ENCODE measurements at regions not wholly inside any gene's neighbourhood (a gene's known extent, or its start where the extent isn't known, plus 50 kb on each side); places are given as distances from the start of the nearest gene placed in this dataset.

- H4K20me1 ChIP-seq (ENCODE audit: insufficient read depth, poor library complexity, severe bottlenecking): no peaks in the 10 kb centered on the region
- no peak for TF ChIP-seq EZH2phosphoT487 (IDR thresholded peaks at IDR 0.05; ENCODE audit: low read depth, severe bottlenecking, unreplicated experiment)
- TF ChIP-seq EZH2 (IDR thresholded peaks at IDR 0.05; ENCODE audit: borderline replicate concordance): no peak
- TF ChIP-seq CTCF (IDR thresholded peaks at IDR 0.05; ENCODE audit: poor library complexity): no peak
- DNase-seq (ENCODE audit: low spot score): no peak
- H3K9me3 ChIP-seq (ENCODE audit: low read depth): no peaks in the 10 kb centered on the region
- no peak overlapping the region for H2AFZ ChIP-seq
- WGBS (ENCODE audit: low lambda C conversion rate, missing lambda C conversion rate): 72% methylated on average over 1 of the region's 1 CpG
- H3K4me1 ChIP-seq (ENCODE audit: insufficient read depth): no peaks in the 10 kb centered on the region
- no peak overlapping the region for H3K4me3 ChIP-seq
- no peaks in the 10 kb centered on the region for H3K36me3 ChIP-seq (replicated peaks; ENCODE audit: insufficient read depth, low read depth)
- H3K4me2 ChIP-seq: no peak overlapping the region
- no peaks in the 10 kb centered on the region for H3K9me2 ChIP-seq (replicated peaks; ENCODE audit: insufficient read depth)
- H3K79me2 ChIP-seq: no peaks in the 10 kb centered on the region
- H3K27ac ChIP-seq: no peak overlapping the region
- no peaks in the 10 kb centered on the region for H3K27me3 ChIP-seq
Observed at GRCh38 chr2:228526687-228527086, 345.2 kb upstream of the SPHKAP start.

GRCh38 chr2:228522977-228523376 is 341.5 kb upstream of the SPHKAP start:
- Histone ChIP-seq H3K27ac (no peak overlapping the region), H3K36me3 (replicated peaks; ENCODE audit: insufficient read depth, low read depth) (no peaks in the 10 kb centered on the region), H3K27me3 (no peaks in the 10 kb centered on the region), H3K4me2 (no peak overlapping the region), H2AFZ (no peak overlapping the region), H3K4me3 (no peak overlapping the region), H3K79me2 (no peaks in the 10 kb centered on the region), H3K9me3 (ENCODE audit: low read depth) (no peaks in the 10 kb centered on the region), H3K4me1 (ENCODE audit: insufficient read depth) (no peaks in the 10 kb centered on the region), H3K9me2 (replicated peaks; ENCODE audit: insufficient read depth) (no peaks in the 10 kb centered on the region), H4K20me1 (ENCODE audit: insufficient read depth, poor library complexity, severe bottlenecking) (no peaks in the 10 kb centered on the region)
- 91% methylated on average over 3 of the region's 3 CpGs for WGBS (ENCODE audit: low lambda C conversion rate, missing lambda C conversion rate)
- no peak for TF ChIP-seq EZH2phosphoT487 (IDR thresholded peaks at IDR 0.05; ENCODE audit: low read depth, severe bottlenecking, unreplicated experiment)
- DNase-seq (ENCODE audit: low spot score): no peak

GRCh38 chr2:228522276-228522675 is 340.8 kb upstream of the SPHKAP start:
- H3K36me3 ChIP-seq (replicated peaks; ENCODE audit: insufficient read depth, low read depth): no peaks in the 10 kb centered on the region

GRCh38 chr2:228519561-228519960 is 338.1 kb upstream of the SPHKAP start:
- TF ChIP-seq CTCF (IDR thresholded peaks at IDR 0.05; ENCODE audit: poor library complexity) (no peak), EZH2 (IDR thresholded peaks at IDR 0.05; ENCODE audit: borderline replicate concordance) (no peak), EZH2phosphoT487 (IDR thresholded peaks at IDR 0.05; ENCODE audit: low read depth, severe bottlenecking, unreplicated experiment) (no peak)
- Histone ChIP-seq H3K27ac (no peak overlapping the region), H3K4me3 (no peak overlapping the region), H3K36me3 (replicated peaks; ENCODE audit: insufficient read depth, low read depth) (no peaks in the 10 kb centered on the region), H3K27me3 (no peaks in the 10 kb centered on the region), H2AFZ (no peak overlapping the region), H3K9me2 (replicated peaks; ENCODE audit: insufficient read depth) (no peaks in the 10 kb centered on the region), H3K4me2 (no peak overlapping the region), H4K20me1 (ENCODE audit: insufficient read depth, poor library complexity, severe bottlenecking) (no peaks in the 10 kb centered on the region), H3K4me1 (ENCODE audit: insufficient read depth) (no peaks in the 10 kb centered on the region), H3K79me2 (no peaks in the 10 kb centered on the region), H3K9me3 (ENCODE audit: low read depth) (no peaks in the 10 kb centered on the region)
- DNase-seq (ENCODE audit: low spot score): no peak

More at GRCh38 chr2:228522276-228522675, 340.8 kb upstream of the SPHKAP start:
- Histone ChIP-seq H3K27ac (no peak overlapping the region), H3K4me1 (ENCODE audit: insufficient read depth) (no peaks in the 10 kb centered on the region), H3K4me3 (no peak overlapping the region), H3K9me3 (ENCODE audit: low read depth) (no peaks in the 10 kb centered on the region), H3K4me2 (no peak overlapping the region), H3K27me3 (no peaks in the 10 kb centered on the region), H4K20me1 (ENCODE audit: insufficient read depth, poor library complexity, severe bottlenecking) (no peaks in the 10 kb centered on the region), H3K9me2 (replicated peaks; ENCODE audit: insufficient read depth) (no peaks in the 10 kb centered on the region), H3K79me2 (no peaks in the 10 kb centered on the region), H2AFZ (no peak overlapping the region)
- no peak for DNase-seq (ENCODE audit: low spot score)
- WGBS (ENCODE audit: low lambda C conversion rate, missing lambda C conversion rate): 77% methylated on average over 2 of the region's 2 CpGs
- no peak for TF ChIP-seq EZH2phosphoT487 (IDR thresholded peaks at IDR 0.05; ENCODE audit: low read depth, severe bottlenecking, unreplicated experiment)
- no peak for TF ChIP-seq CTCF (IDR thresholded peaks at IDR 0.05; ENCODE audit: poor library complexity)
- TF ChIP-seq EZH2 (IDR thresholded peaks at IDR 0.05; ENCODE audit: borderline replicate concordance): no peak
